ENCODE measurements at regions not wholly inside any gene's neighbourhood (a gene's known extent, or its start where the extent isn't known, plus 50 kb on each side); places are given as distances from the start of the nearest gene placed in this dataset.

DNA sequence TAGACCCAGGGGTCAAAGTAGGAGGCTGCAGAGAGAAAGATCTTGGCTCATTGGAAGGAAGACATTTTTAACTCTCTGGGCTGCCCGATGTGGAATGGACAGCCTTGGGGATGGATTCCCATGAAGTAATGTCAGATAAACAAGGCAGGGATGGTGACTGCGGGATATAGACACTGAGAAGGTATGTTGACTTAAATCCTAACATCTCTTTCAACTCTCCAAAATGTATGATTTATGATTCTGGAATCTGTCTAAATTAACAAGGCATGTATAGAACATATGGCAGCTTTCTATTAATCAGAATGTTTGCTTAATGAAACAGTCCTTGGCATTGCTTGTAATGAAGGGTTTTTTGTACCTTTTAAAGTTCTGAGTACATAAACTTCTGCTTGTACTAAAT, 56.1 kb upstream of the VSTM5 start:
- TF ChIP-seq EZH2phosphoT487 (conservative IDR thresholded peaks at IDR 0.05; ENCODE audit: low read length) (no peak), CTCF (IDR thresholded peaks at IDR 0.05; ENCODE audit: insufficient read depth, low read length, poor library complexity, severe bottlenecking) (no peak)

GRCh38 chr11:93907901-93908300, 57.5 kb upstream of the VSTM5 start:
- no peak overlapping the region for H3K9ac ChIP-seq (ENCODE audit: low read length)
- H3K9me3 ChIP-seq (ENCODE audit: insufficient read depth, low read length): no peaks in the 10 kb centered on the region
- no peak overlapping the region for H2AFZ ChIP-seq (ENCODE audit: low read depth, low read length, severe bottlenecking)
- no peaks in the 10 kb centered on the region for H4K20me1 ChIP-seq (ENCODE audit: low read depth, low read length)
- no peaks in the 10 kb centered on the region for H3K79me2 ChIP-seq (ENCODE audit: insufficient read depth, low read length)
- H3K4me2 ChIP-seq (ENCODE audit: low read depth, low read length, poor library complexity, severe bottlenecking): no peak overlapping the region
- TF ChIP-seq EZH2phosphoT487 (conservative IDR thresholded peaks at IDR 0.05; ENCODE audit: low read length): no peak
- TF ChIP-seq CTCF (IDR thresholded peaks at IDR 0.05; ENCODE audit: insufficient read depth, low read length, poor library complexity, severe bottlenecking): no peak
- no peaks in the 10 kb centered on the region for H3K9me2 ChIP-seq (replicated peaks; ENCODE audit: insufficient read depth, low read length)
- H3K36me3 ChIP-seq (ENCODE audit: low read length): no peaks in the 10 kb centered on the region
- no peak overlapping the region for H3K4me3 ChIP-seq (ENCODE audit: insufficient read depth, low read length, poor library complexity, severe bottlenecking)
- H3K27ac ChIP-seq (ENCODE audit: low read depth, low read length): no peak overlapping the region
- H3F3A ChIP-seq (ENCODE audit: insufficient read depth): no peaks in the 10 kb centered on the region
- no peaks in the 10 kb centered on the region; the same call in 1 of the 2 replicates for H3K27me3 ChIP-seq (ENCODE audit: low read length)

More for the DNA sequence above, 56.1 kb upstream of the VSTM5 start:
- no peaks in the 10 kb centered on the region for H3K36me3 ChIP-seq (ENCODE audit: low read length)
- no peaks in the 10 kb centered on the region for H3K9me3 ChIP-seq (ENCODE audit: insufficient read depth, low read length)
- no peaks in the 10 kb centered on the region for H4K20me1 ChIP-seq (ENCODE audit: low read depth, low read length)
- no peak overlapping the region for H3K9ac ChIP-seq (ENCODE audit: low read length)
- H2AFZ ChIP-seq (ENCODE audit: low read depth, low read length, severe bottlenecking): no peak overlapping the region
- no peak overlapping the region for H3K4me3 ChIP-seq (ENCODE audit: insufficient read depth, low read length, poor library complexity, severe bottlenecking)
- H3K27me3 ChIP-seq (ENCODE audit: low read length): no peaks in the 10 kb centered on the region; the same call in 1 of the 2 replicates
- H3F3A ChIP-seq (ENCODE audit: insufficient read depth): no peaks in the 10 kb centered on the region
- H3K9me2 ChIP-seq (replicated peaks; ENCODE audit: insufficient read depth, low read length): no peaks in the 10 kb centered on the region
- no peak overlapping the region for H3K27ac ChIP-seq (ENCODE audit: low read depth, low read length)
- no peak overlapping the region for H3K4me2 ChIP-seq (ENCODE audit: low read depth, low read length, poor library complexity, severe bottlenecking)
- H3K79me2 ChIP-seq (ENCODE audit: insufficient read depth, low read length): no peaks in the 10 kb centered on the region

GRCh38 chr11:93908689-93909088, 58.3 kb upstream of the VSTM5 start:
- Histone ChIP-seq H2AFZ (ENCODE audit: low read depth, low read length, severe bottlenecking) (no peak overlapping the region), H3K79me2 (ENCODE audit: insufficient read depth, low read length) (no peaks in the 10 kb centered on the region), H3K36me3 (ENCODE audit: low read length) (no peaks in the 10 kb centered on the region), H3K27me3 (ENCODE audit: low read length) (no peaks in the 10 kb centered on the region; the same call in 1 of the 2 replicates), H3K4me3 (ENCODE audit: insufficient read depth, low read length, poor library complexity, severe bottlenecking) (no peak overlapping the region), H3K27ac (ENCODE audit: low read depth, low read length) (no peak overlapping the region), H3K9me3 (ENCODE audit: insufficient read depth, low read length) (no peaks in the 10 kb centered on the region), H4K20me1 (ENCODE audit: low read depth, low read length) (no peaks in the 10 kb centered on the region), H3K9me2 (replicated peaks; ENCODE audit: insufficient read depth, low read length) (no peaks in the 10 kb centered on the region), H3K9ac (ENCODE audit: low read length) (no peak overlapping the region), H3F3A (ENCODE audit: insufficient read depth) (no peaks in the 10 kb centered on the region), H3K4me2 (ENCODE audit: low read depth, low read length, poor library complexity, severe bottlenecking) (no peak overlapping the region)
- TF ChIP-seq CTCF (IDR thresholded peaks at IDR 0.05; ENCODE audit: insufficient read depth, low read length, poor library complexity, severe bottlenecking): no peak
- no peak for TF ChIP-seq EZH2phosphoT487 (conservative IDR thresholded peaks at IDR 0.05; ENCODE audit: low read length)
